Spinal cord (tissue), 9 donors: ENCODE measurements at regions not wholly inside any gene's neighbourhood (a gene's known extent, or its start where the extent isn't known, plus 50 kb on each side); places are given as distances from the start of the nearest gene placed in this dataset.

Experiments used
- DNase-seq, 6 donors: peaks; one replicate each; pipeline versions ENCODE4 v3.0.0 to v3.0.0-alpha.2; 2013 to 2015; ENCODE audit warnings: low spot score in 6 of 6, low read depth in 4 of 6
- H3K27ac ChIP-seq: one replicate; pipeline ENCODE4 v1.5.1; 2013; ENCODE audit warnings: low read depth, low read length, control low read depth
- H3K27me3 ChIP-seq: one replicate; pipeline ENCODE4 v1.6.1; 2013; ENCODE audit warnings: low read length; ENCODE audit not compliant: control insufficient read depth, insufficient read depth
- H3K36me3 ChIP-seq: one replicate; pipeline ENCODE4 v1.6.1; 2013; ENCODE audit warnings: low read length; ENCODE audit not compliant: control insufficient read depth, insufficient read depth
- H3K4me1 ChIP-seq: one replicate; pipeline ENCODE4 v1.6.1; 2013; ENCODE audit warnings: low read length; ENCODE audit not compliant: control insufficient read depth, insufficient read depth
- H3K4me3 ChIP-seq: one replicate; pipeline ENCODE4 v1.5.1; 2013; ENCODE audit warnings: low read depth, low read length, control low read depth
- H3K9me3 ChIP-seq: one replicate; pipeline ENCODE4 v1.6.1; 2013; ENCODE audit warnings: low read length; ENCODE audit not compliant: control insufficient read depth, insufficient read depth
- WGBS: methylation state at CpG from one replicate; pipeline ENCODE4 v1.1.5; 2013; ENCODE audit warnings: missing lambda C conversion rate; ENCODE audit not compliant: insufficient coverage; 5-methylcytosine and 5-hydroxymethylcytosine counted together
- donor health status: healthy.

DNA sequence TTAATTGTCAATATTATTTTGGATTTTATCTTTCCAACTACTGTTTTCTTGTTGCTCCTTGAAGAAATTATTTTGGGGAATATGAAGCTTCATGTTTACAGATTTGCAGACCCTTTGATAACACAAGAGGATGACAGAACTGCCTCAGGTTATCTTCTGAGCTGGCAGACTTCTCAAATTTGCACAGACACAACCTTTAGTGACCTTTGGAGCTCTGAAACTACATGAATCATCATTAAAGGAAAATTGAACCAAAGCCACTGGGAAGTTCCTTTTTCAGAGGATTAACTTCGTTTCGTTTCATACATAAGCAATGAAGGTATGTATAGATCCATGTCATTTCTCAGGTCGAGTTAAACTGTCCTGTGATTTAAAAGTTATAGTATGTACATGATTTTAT is 85.9 kb downstream of the FBXO5 start:
- Histone ChIP-seq H3K27ac (no peak overlapping the region), H3K9me3 (no peaks in the 10 kb centered on the region), H3K4me1 (no peaks in the 10 kb centered on the region), H3K36me3 (no peaks in the 10 kb centered on the region), H3K4me3 (no peak overlapping the region), H3K27me3 (no peaks in the 10 kb centered on the region)
- no peak for DNase-seq
- WGBS = no CpG with 5 or more reads among the region's 3 CpGs

GRCh38 chr6:152897807-152898399 is 84.9 kb downstream of the FBXO5 start:
- Histone ChIP-seq H3K4me3 (no peak overlapping the region), H3K27ac (no peak overlapping the region), H3K27me3 (no peaks in the 10 kb centered on the region), H3K36me3 (no peaks in the 10 kb centered on the region), H3K9me3 (no peaks in the 10 kb centered on the region), H3K4me1 (no peaks in the 10 kb centered on the region)
- DNase-seq = peak in 3 of 6 donors; percentile 9 to 53 (median 36)
- WGBS = 50% methylated on average over 13 of the region's 16 CpGs

- DNase-seq = no peak
- Histone ChIP-seq H3K27me3 (no peaks in the 10 kb centered on the region), H3K4me3 (no peak overlapping the region), H3K9me3 (no peaks in the 10 kb centered on the region), H3K36me3 (no peaks in the 10 kb centered on the region), H3K4me1 (no peaks in the 10 kb centered on the region), H3K27ac (no peak overlapping the region)
These were observed 78.2 kb downstream of the FBXO5 start for GRCh38 chr6:152904678-152905077.

- DNase-seq = no peak
- 71% methylated on average over 1 of the region's 2 CpGs for WGBS
- H3K4me3 ChIP-seq = no peak overlapping the region
- H3K4me1 ChIP-seq = no peaks in the 10 kb centered on the region
- H3K9me3 ChIP-seq = no peaks in the 10 kb centered on the region
- H3K27ac ChIP-seq = no peak overlapping the region
- H3K36me3 ChIP-seq = no peaks in the 10 kb centered on the region
- H3K27me3 ChIP-seq = no peaks in the 10 kb centered on the region
These were observed 77.1 kb downstream of the FBXO5 start for GRCh38 chr6:152905551-152906299.

- Histone ChIP-seq H3K9me3 (no peaks in the 10 kb centered on the region), H3K36me3 (no peaks in the 10 kb centered on the region), H3K27ac (no peak overlapping the region), H3K4me3 (no peak overlapping the region), H3K27me3 (no peaks in the 10 kb centered on the region), H3K4me1 (no peaks in the 10 kb centered on the region)
- no CpG with 5 or more reads among the region's 2 CpGs for WGBS
- DNase-seq = no peak
These were observed 73.6 kb downstream of the FBXO5 start for GRCh38 chr6:152909241-152909640.

- Histone ChIP-seq H3K27me3 (no peaks in the 10 kb centered on the region), H3K36me3 (no peaks in the 10 kb centered on the region), H3K27ac (no peak overlapping the region), H3K4me1 (no peaks in the 10 kb centered on the region), H3K4me3 (no peak overlapping the region), H3K9me3 (no peaks in the 10 kb centered on the region)
- WGBS = no CpG with 5 or more reads among the region's 1 CpG
- DNase-seq = no peak
These were observed 66.8 kb downstream of the FBXO5 start for GRCh38 chr6:152916035-152916434.

GRCh38 chr6:152918991-152919390 is 63.9 kb downstream of the FBXO5 start:
- Histone ChIP-seq H3K9me3 (no peaks in the 10 kb centered on the region), H3K27me3 (no peaks in the 10 kb centered on the region), H3K36me3 (no peaks in the 10 kb centered on the region), H3K4me1 (no peaks in the 10 kb centered on the region), H3K4me3 (no peak overlapping the region), H3K27ac (no peak overlapping the region)
- DNase-seq = no peak
- WGBS = no CpG with 5 or more reads among the region's 3 CpGs

DNA sequence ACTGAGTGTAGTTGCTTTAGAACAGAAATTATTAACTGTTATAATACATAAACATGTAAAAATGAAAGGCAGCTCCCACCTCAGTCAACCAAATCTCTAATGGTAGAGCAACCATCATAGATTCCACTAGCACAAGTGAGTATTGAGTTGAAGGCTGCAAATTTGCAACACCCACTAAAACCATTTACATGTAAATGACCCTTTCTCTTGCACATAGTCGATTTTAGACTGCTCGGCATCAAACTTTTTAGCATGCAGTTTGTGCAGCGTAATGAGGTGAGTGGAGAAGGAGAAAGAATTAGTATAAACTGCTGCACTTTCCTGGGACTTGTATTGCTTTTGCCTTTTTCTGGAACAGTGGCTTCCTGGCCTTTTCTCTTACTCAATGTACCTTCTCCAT is 62.8 kb downstream of the FBXO5 start:
- DNase-seq = peak in 1 of 6 donors; percentile 32
- Histone ChIP-seq H3K9me3 (no peaks in the 10 kb centered on the region), H3K27me3 (no peaks in the 10 kb centered on the region), H3K27ac (no peak overlapping the region), H3K4me3 (no peak overlapping the region), H3K4me1 (no peaks in the 10 kb centered on the region), H3K36me3 (no peaks in the 10 kb centered on the region)
- no CpG with 5 or more reads among the region's 3 CpGs for WGBS
